Endothelial cell of umbilical vein (primary cell): ENCODE measurements at regions not wholly inside any gene's neighbourhood (a gene's known extent, or its start where the extent isn't known, plus 50 kb on each side); places are given as distances from the start of the nearest gene placed in this dataset.

Experiments used
- BruUV-seq: library from RNA; stranded (reverse); fragments of 400-500 nt; replicated peaks from 2 replicates; lab custom pipeline; 2021; lab: Mats Ljungman, UMichigan
- CTCF ChIA-PET: fragments of 300-600, 350-600 bp; sonication (Branson Sonifier 250); formaldehyde crosslinking; loops from one replicate; lab custom pipeline; 2021; ENCODE audit warnings: antibody characterized with exemption, inconsistent platforms; lab: Charles Lee
- POLR2A ChIA-PET: fragments of 300-600, 350-600 bp; sonication (Branson Sonifier 250); formaldehyde crosslinking; loops from one replicate; lab custom pipeline; 2021; ENCODE audit warnings: antibody characterized with exemption, inconsistent platforms; lab: Charles Lee
- DNase-seq: peaks from one replicate; pipeline ENCODE4 v3.0.0-alpha.2; 2011; ENCODE audit warnings: low read depth, low spot score
- FAIRE-seq: peaks from 2 replicates; lab custom pipeline; 2011; peaks lifted over from hg19 to GRCh38; lab: Jason Lieb, UNC
- H2AFZ ChIP-seq: 2 replicates; pipeline ENCODE4 v1.6.0; 2012; ENCODE audit warnings: low read depth, low read length, control low read depth, inconsistent platforms
- H3K27ac ChIP-seq: 2 replicates; pipeline ENCODE4 v1.5.1; 2011; ENCODE audit warnings: low read depth, mild to moderate bottlenecking, control low read depth, low read length, moderate library complexity; ENCODE audit not compliant: insufficient read depth
- H3K27me3 ChIP-seq, 2 experiments: 2 replicates each; pipeline versions ENCODE4 v1.6.0 to v1.6.1; 2011; ENCODE audit warnings: low read length in 2 of 2, mixed read lengths in 1 of 2; ENCODE audit not compliant: control insufficient read depth in 2 of 2, insufficient read depth in 2 of 2
- H3K36me3 ChIP-seq, 2 experiments: 2 replicates in 1 of 2; 3 replicates in 1 of 2; pipeline ENCODE4 v1.5.1; 2011; ENCODE audit warnings: low read length in 2 of 2, mild to moderate bottlenecking in 1 of 2, moderate library complexity in 1 of 2; ENCODE audit not compliant: control insufficient read depth in 2 of 2, insufficient read depth in 2 of 2; ENCODE audit errors: extremely low read depth in 1 of 2
- H3K4me1 ChIP-seq: 3 replicates; pipeline ENCODE4 v1.5.1; 2011; ENCODE audit warnings: mild to moderate bottlenecking, low read length; ENCODE audit not compliant: control insufficient read depth, insufficient read depth; ENCODE audit errors: extremely low read depth
- H3K4me2 ChIP-seq: 2 replicates; pipeline ENCODE4 v1.6.1; 2011; ENCODE audit warnings: low read length, control low read depth, mixed read lengths; ENCODE audit not compliant: insufficient read depth
- H3K4me3 ChIP-seq, 3 experiments: fragments of 200-600 bp in 1 of 3; sonication (generic), shearing (Covaris generic) in 1 of 3; replicated peaks in 1 of 3; 2 replicates each; pipeline ENCODE4 v1.5.1; 2011 to 2016; ENCODE audit warnings: control low read depth in 3 of 3, low read length in 3 of 3, mild to moderate bottlenecking in 2 of 3, inconsistent platforms in 1 of 3, low read depth in 1 of 3, moderate library complexity in 1 of 3; ENCODE audit not compliant: insufficient read depth in 1 of 3
- H3K79me2 ChIP-seq: 2 replicates; pipeline ENCODE4 v1.6.0; 2012; ENCODE audit warnings: low read length, inconsistent platforms; ENCODE audit not compliant: control insufficient read depth, insufficient read depth
- H3K9ac ChIP-seq: replicated peaks from 2 replicates; pipeline ENCODE3; 2011; ENCODE audit warnings: low read length, control low read depth; ENCODE audit not compliant: insufficient read depth; ENCODE audit errors: extremely low read depth
- H3K9me1 ChIP-seq: replicated peaks from 3 replicates; pipeline ENCODE4 v1.6.0; 2011; ENCODE audit warnings: mild to moderate bottlenecking, low read length; ENCODE audit not compliant: control insufficient read depth, insufficient read depth; ENCODE audit errors: extremely low read depth
- H3K9me3 ChIP-seq: replicated peaks from 2 replicates; pipeline ENCODE4 v1.5.1; 2012; ENCODE audit warnings: low read length, inconsistent platforms; ENCODE audit not compliant: control insufficient read depth, insufficient read depth
- H4K20me1 ChIP-seq: replicated peaks from 2 replicates; pipeline ENCODE3; 2011; ENCODE audit warnings: mild to moderate bottlenecking, low read length; ENCODE audit not compliant: control insufficient read depth, insufficient read depth; ENCODE audit errors: extremely low read depth
- EZH2 ChIP-seq: IDR thresholded peaks from 2 replicates; pipeline ENCODE4 v1.6.1; 2012; ENCODE audit warnings: borderline replicate concordance, low read depth, mild to moderate bottlenecking, moderate library complexity, low read length, inconsistent platforms; ENCODE audit not compliant: severe bottlenecking
- FOS ChIP-seq: IDR thresholded peaks from 2 replicates; pipeline ENCODE4 v1.6.1; 2011; ENCODE audit warnings: mild to moderate bottlenecking, low read length, moderate library complexity, borderline replicate concordance; ENCODE audit not compliant: insufficient read depth
- GATA2 ChIP-seq: IDR thresholded peaks from 2 replicates; pipeline ENCODE4 v1.7.0; 2011; ENCODE audit warnings: low read depth, mild to moderate bottlenecking, moderate library complexity, mixed read lengths, low read length; ENCODE audit not compliant: insufficient read length, insufficient read depth
- JUN ChIP-seq: IDR thresholded peaks from 2 replicates; pipeline ENCODE4 v1.6.1; 2011; ENCODE audit warnings: borderline replicate concordance, low read depth; ENCODE audit not compliant: insufficient read length, insufficient read depth
- MYC ChIP-seq: IDR thresholded peaks from one replicate; pipeline ENCODE4 v1.6.1; 2011; ENCODE audit warnings: mild to moderate bottlenecking, low read depth, low read length
- POLR2A ChIP-seq: IDR thresholded peaks from 2 replicates; pipeline ENCODE4 v1.6.1; 2012; ENCODE audit warnings: low read depth, mild to moderate bottlenecking, control low read depth, low read length
- POLR2AphosphoS5 ChIP-seq: IDR thresholded peaks from 2 replicates; pipeline ENCODE4 v1.6.1; 2012; ENCODE audit warnings: low read depth, mild to moderate bottlenecking, control low read depth, low read length, moderate library complexity; ENCODE audit not compliant: insufficient read depth
- dilution Hi-C: fragments of 300-500 bp; cut with MboI; formaldehyde crosslinking; loops from one replicate; pipeline ENCODE4 v1.15.0; 2019; ENCODE audit warnings: low sequenced_read_pairs; ENCODE audit not compliant: extremely low pct_ligation_motif_present
- intact Hi-C: fragments of 100-400 bp; cut with micrococcal nuclease; formaldehyde crosslinking; loops from one replicate; pipeline ENCODE4 v1.10.0; 2022
- TF ChIP-seq, protein P1 (sequence below), 2 donors: IDR thresholded peaks; 1 replicate in 1 of 2; 2 replicates in 1 of 2; pipeline ENCODE4 v1.5.1; 2011; ENCODE audit warnings: low read length in 2 of 2, mild to moderate bottlenecking in 2 of 2, moderate library complexity in 2 of 2, control low read depth in 1 of 2, inconsistent platforms in 1 of 2, low read depth in 1 of 2; ENCODE audit not compliant: insufficient read depth in 1 of 2; ENCODE audit errors: extremely low read depth in 1 of 2
- TF ChIP-seq, protein P2 (sequence below): IDR thresholded peaks from 2 replicates; pipeline ENCODE4 v1.6.1; 2011; ENCODE audit not compliant: insufficient read depth, insufficient read length

DNA sequence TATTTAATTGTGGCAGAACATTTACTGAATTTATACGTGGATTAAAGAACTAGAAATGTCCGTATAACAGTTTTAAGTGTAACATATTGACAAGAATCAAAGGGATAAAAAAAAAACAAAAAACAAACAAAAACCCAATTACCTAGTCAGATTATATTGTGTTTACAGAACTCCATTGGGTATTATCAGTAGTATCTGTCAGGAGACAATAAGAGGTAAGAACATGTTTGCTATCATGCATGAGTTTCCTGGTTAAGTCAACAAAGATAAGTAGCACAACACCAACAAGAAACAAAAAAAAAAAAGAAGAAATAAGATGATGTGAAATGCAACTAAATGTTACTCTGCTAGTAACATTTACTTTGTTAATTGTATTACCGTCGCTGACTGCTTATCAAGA, 570.6 kb downstream of the ZBBX start:
- H2AFZ ChIP-seq = no peak overlapping the region
- ChIA-PET CTCF (no interaction called here), POLR2A (no interaction called here)
- FAIRE-seq = no peak
- TF ChIP-seq, protein P1, sequence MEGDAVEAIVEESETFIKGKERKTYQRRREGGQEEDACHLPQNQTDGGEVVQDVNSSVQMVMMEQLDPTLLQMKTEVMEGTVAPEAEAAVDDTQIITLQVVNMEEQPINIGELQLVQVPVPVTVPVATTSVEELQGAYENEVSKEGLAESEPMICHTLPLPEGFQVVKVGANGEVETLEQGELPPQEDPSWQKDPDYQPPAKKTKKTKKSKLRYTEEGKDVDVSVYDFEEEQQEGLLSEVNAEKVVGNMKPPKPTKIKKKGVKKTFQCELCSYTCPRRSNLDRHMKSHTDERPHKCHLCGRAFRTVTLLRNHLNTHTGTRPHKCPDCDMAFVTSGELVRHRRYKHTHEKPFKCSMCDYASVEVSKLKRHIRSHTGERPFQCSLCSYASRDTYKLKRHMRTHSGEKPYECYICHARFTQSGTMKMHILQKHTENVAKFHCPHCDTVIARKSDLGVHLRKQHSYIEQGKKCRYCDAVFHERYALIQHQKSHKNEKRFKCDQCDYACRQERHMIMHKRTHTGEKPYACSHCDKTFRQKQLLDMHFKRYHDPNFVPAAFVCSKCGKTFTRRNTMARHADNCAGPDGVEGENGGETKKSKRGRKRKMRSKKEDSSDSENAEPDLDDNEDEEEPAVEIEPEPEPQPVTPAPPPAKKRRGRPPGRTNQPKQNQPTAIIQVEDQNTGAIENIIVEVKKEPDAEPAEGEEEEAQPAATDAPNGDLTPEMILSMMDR (IDR thresholded peaks at IDR 0.05; ENCODE audit: extremely low read depth in 1 of 2, insufficient read depth in 1 of 2, low read depth in 1 of 2, low read length in 2 of 2) = no peak
- no peak for TF ChIP-seq EZH2
- H3K4me1 ChIP-seq = no peaks in the 10 kb centered on the region
- H3K36me3 ChIP-seq = no peaks in the 10 kb centered on the region
- no peak overlapping the region for H3K4me2 ChIP-seq
- DNase-seq = no peak
- H4K20me1 ChIP-seq = no peaks in the 10 kb centered on the region
- no peak overlapping the region for H3K9ac ChIP-seq
- dilution Hi-C loops (no loop called here), intact Hi-C loops (no loop called here)
- BruUV-seq = no TSS peak
- H3K4me3 ChIP-seq = no peak overlapping the region
- H3K27me3 ChIP-seq = no peaks in the 10 kb centered on the region
- H3K27ac ChIP-seq = no peak overlapping the region
- no peaks in the 10 kb centered on the region for H3K79me2 ChIP-seq
- H3K9me3 ChIP-seq = peaks cover 5% of the 10 kb centered on the region
- H3K9me1 ChIP-seq = no peaks in the 10 kb centered on the region

DNA sequence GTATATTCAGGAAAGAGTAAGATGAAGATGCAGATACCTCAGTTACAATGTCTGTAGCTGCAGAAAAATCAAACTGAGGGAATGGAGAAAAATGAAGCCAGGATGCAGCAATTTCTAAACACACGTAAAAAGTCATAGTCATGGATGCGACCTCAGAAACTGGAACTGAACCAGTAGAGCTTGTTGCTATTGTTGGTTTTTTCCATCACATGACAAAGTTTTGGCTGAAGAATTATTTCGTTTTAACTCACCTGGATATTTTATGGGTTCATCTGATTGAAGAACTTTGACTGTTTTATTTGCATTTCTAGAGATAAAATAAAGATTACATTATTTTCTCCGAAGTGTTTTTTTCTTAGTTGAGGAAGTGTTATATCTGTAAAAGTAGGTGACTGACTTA, 591.2 kb downstream of the ZBBX start:
- BruUV-seq = no TSS peak
- Histone ChIP-seq H3K4me3 (no peak overlapping the region), H3K79me2 (no peaks in the 10 kb centered on the region), H3K4me1 (no peaks in the 10 kb centered on the region), H3K9ac (no peak overlapping the region), H2AFZ (no peak overlapping the region), H4K20me1 (no peaks in the 10 kb centered on the region), H3K27ac (no peak overlapping the region), H3K9me3 (no peaks in the 10 kb centered on the region), H3K27me3 (no peaks in the 10 kb centered on the region), H3K4me2 (no peak overlapping the region), H3K36me3 (no peaks in the 10 kb centered on the region), H3K9me1 (no peaks in the 10 kb centered on the region)
- ChIA-PET CTCF (no interaction called here), POLR2A (no interaction called here)
- dilution Hi-C loops = no loop called here
- TF ChIP-seq POLR2AphosphoS5 (no peak), MYC (no peak), FOS (no peak), EZH2 (no peak), JUN (no peak), POLR2A (no peak), GATA2 (no peak)
- TF ChIP-seq, protein P2, sequence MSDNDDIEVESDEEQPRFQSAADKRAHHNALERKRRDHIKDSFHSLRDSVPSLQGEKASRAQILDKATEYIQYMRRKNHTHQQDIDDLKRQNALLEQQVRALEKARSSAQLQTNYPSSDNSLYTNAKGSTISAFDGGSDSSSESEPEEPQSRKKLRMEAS = no peak
- TF ChIP-seq, protein P1 (IDR thresholded peaks at IDR 0.05; ENCODE audit: extremely low read depth in 1 of 2, insufficient read depth in 1 of 2, low read depth in 1 of 2, low read length in 2 of 2) = no peak
- no peak for FAIRE-seq
- intact Hi-C loops = no loop called here
- DNase-seq = no peak
